ENCODE measurements at regions not wholly inside any gene's neighbourhood (a gene's known extent, or its start where the extent isn't known, plus 50 kb on each side); places are given as distances from the start of the nearest gene placed in this dataset.
"Not testable (repeated sequence)": the region's sequence is repeated elsewhere in the genome, so short reads cannot be mapped to it uniquely, and the experiment has no call there.

DNA sequence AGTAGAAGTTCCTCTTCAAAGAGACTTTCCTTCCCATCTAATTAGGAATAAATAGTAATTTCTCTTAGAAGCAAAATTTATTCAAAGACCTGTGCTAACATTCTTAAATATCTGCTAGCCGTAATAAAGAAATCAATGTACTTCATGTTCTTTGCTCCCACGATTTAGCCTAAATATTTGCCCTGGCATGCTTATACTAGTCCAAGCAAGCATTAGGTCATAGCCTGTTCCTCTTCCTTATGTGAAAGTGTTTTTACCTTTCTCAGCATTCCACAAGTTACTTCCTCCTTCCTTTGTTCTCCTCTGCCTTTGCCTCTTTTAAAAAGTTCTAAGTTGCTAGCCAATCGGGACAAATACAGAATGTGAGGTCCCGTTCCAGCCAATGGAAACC lies 55.6 kb upstream of the PPP1R2C start:
- H3K4ac ChIP-seq (replicated peaks; ENCODE audit: insufficient read length, low read depth, low read length); H2BK12ac ChIP-seq (ENCODE audit: low read depth, low read length); CTCF ChIA-PET (ENCODE audit: partially characterized antibody): not testable (repeated sequence)

More for the DNA sequence above, 55.6 kb upstream of the PPP1R2C start:
- H3K27me3 ChIP-seq (replicated peaks in 1 of 4; ENCODE audit: control insufficient read depth in 3 of 4, extremely low read depth in 1 of 4, insufficient read depth in 3 of 4, low read length in 3 of 4); H4K91ac ChIP-seq (replicated peaks; ENCODE audit: insufficient read length, low read length); H2BK120ac ChIP-seq (replicated peaks; ENCODE audit: low read depth, low read length); H3K18ac ChIP-seq (ENCODE audit: extremely low read depth, low read length); H3K4me3 ChIP-seq (ENCODE audit: extremely low read depth in 1 of 4, insufficient read depth in 2 of 4, low read depth in 3 of 4, low read length in 4 of 4); H3K9ac ChIP-seq (replicated peaks in 1 of 4; ENCODE audit: extremely low read depth in 1 of 4, low read depth in 3 of 4, low read length in 3 of 4); H3K79me2 ChIP-seq (ENCODE audit: control insufficient read depth in 1 of 2, insufficient read depth in 2 of 2, low read length in 2 of 2); FAIRE-seq; H3K56ac ChIP-seq (replicated peaks; ENCODE audit: insufficient read length, low read depth, low read length); H4K20me1 ChIP-seq (replicated peaks in 1 of 2; ENCODE audit: control insufficient read depth in 1 of 2, insufficient read depth in 2 of 2, low read length in 2 of 2); DNase-seq (ENCODE audit: low read depth in 1 of 2, low spot score in 2 of 2); H3K36me3 ChIP-seq (ENCODE audit: control insufficient read depth in 2 of 4, insufficient read depth in 4 of 4, low read length in 3 of 4); H2BK5ac ChIP-seq (ENCODE audit: low read depth, low read length); H2BK15ac ChIP-seq (ENCODE audit: low read length); H3K23me2 ChIP-seq (ENCODE audit: low read depth, low read length); H4K5ac ChIP-seq (ENCODE audit: insufficient read length, low read depth, low read length); H2BK20ac ChIP-seq (ENCODE audit: low read length); H3K4me2 ChIP-seq (ENCODE audit: insufficient read depth in 1 of 2, low read depth in 2 of 2, low read length in 2 of 2); H4K8ac ChIP-seq (ENCODE audit: extremely low read depth, insufficient read depth, low read length); H3K4me1 ChIP-seq (replicated peaks in 1 of 4; ENCODE audit: control insufficient read depth in 3 of 4, insufficient read depth in 4 of 4, low read length in 3 of 4); H3K79me1 ChIP-seq (ENCODE audit: low read depth, low read length); H3K14ac ChIP-seq (ENCODE audit: insufficient read length); H3K9me3 ChIP-seq (ENCODE audit: insufficient read depth in 2 of 2, low read depth in 1 of 2, low read length in 1 of 2); H2AFZ ChIP-seq (ENCODE audit: low read length); POLR2A ChIA-PET (ENCODE audit: partially characterized antibody); H2AK5ac ChIP-seq (ENCODE audit: low read depth, low read length); H3K23ac ChIP-seq (ENCODE audit: insufficient read length); H3K27ac ChIP-seq (ENCODE audit: low read depth, low read length): not testable (repeated sequence)
- WGBS, 2 experiments (ENCODE audit: extremely low coverage in 1 of 2, insufficient coverage in 1 of 2, insufficient read length in 1 of 2, insufficient replicate concordance in 2 of 2, low coverage in 1 of 2, low lambda C conversion rate in 2 of 2, missing lambda C conversion rate in 1 of 2), result 93% methylated on average over 2 of the region's 4 CpGs; no CpG with 5 or more reads in 1 of the 2 experiments
